GM12878 (cell line): ENCODE measurements at regions not wholly inside any gene's neighbourhood (a gene's known extent, or its start where the extent isn't known, plus 50 kb on each side); places are given as distances from the start of the nearest gene placed in this dataset.

Experiments used
- BHLHE40 ChIP-seq, 2 experiments: fragments of 450-650 bp in 1 of 2; IDR thresholded peaks; 2 replicates each; pipeline ENCODE4 v1.6.1; 2011 to 2017; ENCODE audit warnings: low read depth in 2 of 2, borderline replicate concordance in 1 of 2, improper control_type of control experiment in 1 of 2, low read length in 1 of 2, mild to moderate bottlenecking in 1 of 2
- CEBPB ChIP-seq, 2 experiments: fragments of 150-350 bp in 1 of 2; IDR thresholded peaks; 2 replicates each; pipeline ENCODE4 v1.6.1; 2012 to 2014; ENCODE audit warnings: low read depth in 2 of 2, low read length in 2 of 2, borderline replicate concordance in 1 of 2, inconsistent platforms in 1 of 2
- CHD2 ChIP-seq: IDR thresholded peaks from 2 replicates; pipeline ENCODE4 v1.6.1; 2011; ENCODE audit warnings: low read depth, low read length, improper control_type of control experiment, borderline replicate concordance
- CREM ChIP-seq: IDR thresholded peaks from 2 replicates; pipeline ENCODE4 v1.6.1; 2014; ENCODE audit warnings: antibody characterized with exemption, low read depth
- NFYB ChIP-seq: IDR thresholded peaks from 2 replicates; pipeline ENCODE4 v1.6.1; 2011; ENCODE audit warnings: low read depth, mild to moderate bottlenecking, low read length, improper control_type of control experiment, moderate library complexity; ENCODE audit not compliant: insufficient read depth
- POLR2AphosphoS5 ChIP-seq: IDR thresholded peaks from 2 replicates; pipeline ENCODE4 v1.6.1; 2011; ENCODE audit warnings: mild to moderate bottlenecking, low read length, inconsistent platforms
- SMC3 ChIP-seq: IDR thresholded peaks from 2 replicates; pipeline ENCODE4 v1.6.1; 2011; ENCODE audit warnings: low read length, improper control_type of control experiment, borderline replicate concordance
- ZBTB11 ChIP-seq: fragments of 450-650 bp; formaldehyde crosslinking; IDR thresholded peaks from 2 replicates; pipeline ENCODE4 v1.5.0; 2022; ENCODE audit warnings: mild to moderate bottlenecking, missing genetic modification characterization
- ZNF217 ChIP-seq: fragments of 450-650 bp; IDR thresholded peaks from 2 replicates; pipeline ENCODE4 v1.6.1; 2017; ENCODE audit warnings: antibody characterized with exemption, mild to moderate bottlenecking
- TF ChIP-seq, protein P1 (sequence below), 3 experiments: IDR thresholded peaks in 2 of 3; conservative IDR thresholded peaks in 1 of 3; 2 replicates each; pipeline ENCODE4 v1.5.1; 2011; ENCODE audit warnings: low read depth in 3 of 3, low read length in 3 of 3, mild to moderate bottlenecking in 3 of 3, control low read depth in 2 of 3, moderate library complexity in 2 of 3, inconsistent platforms in 1 of 3, mixed read lengths in 1 of 3; ENCODE audit not compliant: control insufficient read depth in 2 of 3, insufficient read depth in 1 of 3; ENCODE audit errors: extremely low read depth in 1 of 3

- TF ChIP-seq CHD2 (no peak), ZNF217 (no peak), ZBTB11 (CRISPR knock-in tag) (no peak), BHLHE40 (IDR thresholded peaks at IDR 0.05; ENCODE audit: borderline replicate concordance in 1 of 2, low read depth in 2 of 2, low read length in 1 of 2) (no peak), CREM (no peak), NFYB (no peak), POLR2AphosphoS5 (no peak), CEBPB (IDR thresholded peaks at IDR 0.05; ENCODE audit: borderline replicate concordance in 1 of 2, low read depth in 2 of 2, low read length in 2 of 2) (no peak), SMC3 (no peak)
- TF ChIP-seq, protein P1, sequence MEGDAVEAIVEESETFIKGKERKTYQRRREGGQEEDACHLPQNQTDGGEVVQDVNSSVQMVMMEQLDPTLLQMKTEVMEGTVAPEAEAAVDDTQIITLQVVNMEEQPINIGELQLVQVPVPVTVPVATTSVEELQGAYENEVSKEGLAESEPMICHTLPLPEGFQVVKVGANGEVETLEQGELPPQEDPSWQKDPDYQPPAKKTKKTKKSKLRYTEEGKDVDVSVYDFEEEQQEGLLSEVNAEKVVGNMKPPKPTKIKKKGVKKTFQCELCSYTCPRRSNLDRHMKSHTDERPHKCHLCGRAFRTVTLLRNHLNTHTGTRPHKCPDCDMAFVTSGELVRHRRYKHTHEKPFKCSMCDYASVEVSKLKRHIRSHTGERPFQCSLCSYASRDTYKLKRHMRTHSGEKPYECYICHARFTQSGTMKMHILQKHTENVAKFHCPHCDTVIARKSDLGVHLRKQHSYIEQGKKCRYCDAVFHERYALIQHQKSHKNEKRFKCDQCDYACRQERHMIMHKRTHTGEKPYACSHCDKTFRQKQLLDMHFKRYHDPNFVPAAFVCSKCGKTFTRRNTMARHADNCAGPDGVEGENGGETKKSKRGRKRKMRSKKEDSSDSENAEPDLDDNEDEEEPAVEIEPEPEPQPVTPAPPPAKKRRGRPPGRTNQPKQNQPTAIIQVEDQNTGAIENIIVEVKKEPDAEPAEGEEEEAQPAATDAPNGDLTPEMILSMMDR (IDR thresholded peaks at IDR 0.05 in 2 of 3, conservative IDR thresholded peaks at IDR 0.05 in 1 of 3; ENCODE audit: control insufficient read depth in 2 of 3, extremely low read depth in 1 of 3, insufficient read depth in 1 of 3, low read depth in 3 of 3, low read length in 3 of 3): no peak
Measured at GRCh38 chr9:129266536-129266935, 88.5 kb upstream of the IER5L start.
